ENCODE measurements at regions not wholly inside any gene's neighbourhood (a gene's known extent, or its start where the extent isn't known, plus 50 kb on each side); places are given as distances from the start of the nearest gene placed in this dataset.
A peak's percentile ranks its signal among the peaks of the same experiment; 100 is the strongest.
"Not testable (repeated sequence)": the region's sequence is repeated elsewhere in the genome, so short reads cannot be mapped to it uniquely, and the experiment has no call there.

DNA sequence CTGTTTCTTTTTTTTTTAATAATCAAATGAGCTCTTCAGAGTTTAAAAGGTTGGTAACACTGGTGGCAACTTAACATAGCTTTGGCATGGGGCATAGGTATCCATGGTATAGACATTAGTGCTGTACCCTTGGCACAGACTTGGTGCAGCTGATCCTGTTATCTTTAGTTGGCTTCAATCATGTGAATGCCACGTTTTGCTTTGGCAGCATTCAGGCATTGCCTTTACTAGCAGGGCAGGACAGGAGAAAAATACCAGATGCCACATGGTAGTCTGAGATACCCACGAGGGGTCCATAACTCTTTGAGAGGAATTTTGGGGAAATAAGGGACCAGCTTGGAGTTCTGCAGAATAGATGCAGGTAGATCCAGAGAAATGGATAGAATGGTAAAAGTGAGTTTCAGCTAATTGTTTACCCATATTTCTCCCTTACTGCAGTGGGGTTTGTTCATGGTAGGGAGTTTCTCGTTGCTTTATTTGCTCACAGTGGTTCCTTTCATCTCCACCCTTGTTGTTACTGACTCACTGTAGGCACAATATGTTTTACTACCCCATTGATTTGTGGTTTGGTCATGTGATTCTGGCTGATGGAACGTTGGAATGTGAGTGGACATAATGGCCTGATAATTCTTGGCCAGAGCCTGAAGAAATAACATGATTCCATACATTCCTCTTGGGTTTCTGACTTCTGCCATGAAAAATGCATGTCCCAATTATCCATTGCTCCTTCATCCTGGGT, 342.7 kb downstream of the GLUD2 start:
- no peaks in the 10 kb centered on the region for H3K4me1 ChIP-seq (ENCODE audit: insufficient read depth, low read length)
- no peaks in the 10 kb centered on the region for H3K27me3 ChIP-seq (ENCODE audit: insufficient read depth, low read length)
- TF ChIP-seq, protein P1, sequence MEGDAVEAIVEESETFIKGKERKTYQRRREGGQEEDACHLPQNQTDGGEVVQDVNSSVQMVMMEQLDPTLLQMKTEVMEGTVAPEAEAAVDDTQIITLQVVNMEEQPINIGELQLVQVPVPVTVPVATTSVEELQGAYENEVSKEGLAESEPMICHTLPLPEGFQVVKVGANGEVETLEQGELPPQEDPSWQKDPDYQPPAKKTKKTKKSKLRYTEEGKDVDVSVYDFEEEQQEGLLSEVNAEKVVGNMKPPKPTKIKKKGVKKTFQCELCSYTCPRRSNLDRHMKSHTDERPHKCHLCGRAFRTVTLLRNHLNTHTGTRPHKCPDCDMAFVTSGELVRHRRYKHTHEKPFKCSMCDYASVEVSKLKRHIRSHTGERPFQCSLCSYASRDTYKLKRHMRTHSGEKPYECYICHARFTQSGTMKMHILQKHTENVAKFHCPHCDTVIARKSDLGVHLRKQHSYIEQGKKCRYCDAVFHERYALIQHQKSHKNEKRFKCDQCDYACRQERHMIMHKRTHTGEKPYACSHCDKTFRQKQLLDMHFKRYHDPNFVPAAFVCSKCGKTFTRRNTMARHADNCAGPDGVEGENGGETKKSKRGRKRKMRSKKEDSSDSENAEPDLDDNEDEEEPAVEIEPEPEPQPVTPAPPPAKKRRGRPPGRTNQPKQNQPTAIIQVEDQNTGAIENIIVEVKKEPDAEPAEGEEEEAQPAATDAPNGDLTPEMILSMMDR (IDR thresholded peaks at IDR 0.05; ENCODE audit: extremely low read depth, low read depth, low read length) = no peak
- H3K4me2 ChIP-seq (ENCODE audit: insufficient read depth, low read length) = no peak overlapping the region
- no peaks in the 10 kb centered on the region for H3K36me3 ChIP-seq (ENCODE audit: insufficient read depth, low read length)
- no peak overlapping the region for H3K4me3 ChIP-seq (ENCODE audit: insufficient read depth, low read length)
- no peak overlapping the region for H2AFZ ChIP-seq (ENCODE audit: low read length)
- no peaks in the 10 kb centered on the region for H3K9me3 ChIP-seq (ENCODE audit: low read depth, low read length)
- H3K79me2 ChIP-seq (ENCODE audit: insufficient read depth, low read length) = no peaks in the 10 kb centered on the region
- peak; percentile 11 for DNase-seq (ENCODE audit: insufficient read length, low spot score, missing footprints)
- no peaks in the 10 kb centered on the region for H4K20me1 ChIP-seq (ENCODE audit: insufficient read depth, low read length)
- H3K27ac ChIP-seq (ENCODE audit: low read depth, low read length) = no peak overlapping the region

GRCh38 chrX:121405826-121406225, 358.4 kb downstream of the GLUD2 start:
- Histone ChIP-seq H3K27me3 (ENCODE audit: insufficient read depth, low read length) (no peaks in the 10 kb centered on the region), H3K27ac (ENCODE audit: low read depth, low read length) (no peak overlapping the region), H4K20me1 (ENCODE audit: insufficient read depth, low read length) (no peaks in the 10 kb centered on the region), H3K4me3 (ENCODE audit: insufficient read depth, low read length) (no peak overlapping the region), H2AFZ (ENCODE audit: low read length) (no peak overlapping the region), H3K79me2 (ENCODE audit: insufficient read depth, low read length) (no peaks in the 10 kb centered on the region), H3K36me3 (ENCODE audit: insufficient read depth, low read length) (no peaks in the 10 kb centered on the region), H3K9me3 (ENCODE audit: low read depth, low read length) (no peaks in the 10 kb centered on the region), H3K4me2 (ENCODE audit: insufficient read depth, low read length) (no peak overlapping the region), H3K4me1 (ENCODE audit: insufficient read depth, low read length) (no peaks in the 10 kb centered on the region)
- no peak for DNase-seq (ENCODE audit: insufficient read length, low spot score, missing footprints)
- TF ChIP-seq, protein P1 (IDR thresholded peaks at IDR 0.05; ENCODE audit: extremely low read depth, low read depth, low read length) = no peak

DNA sequence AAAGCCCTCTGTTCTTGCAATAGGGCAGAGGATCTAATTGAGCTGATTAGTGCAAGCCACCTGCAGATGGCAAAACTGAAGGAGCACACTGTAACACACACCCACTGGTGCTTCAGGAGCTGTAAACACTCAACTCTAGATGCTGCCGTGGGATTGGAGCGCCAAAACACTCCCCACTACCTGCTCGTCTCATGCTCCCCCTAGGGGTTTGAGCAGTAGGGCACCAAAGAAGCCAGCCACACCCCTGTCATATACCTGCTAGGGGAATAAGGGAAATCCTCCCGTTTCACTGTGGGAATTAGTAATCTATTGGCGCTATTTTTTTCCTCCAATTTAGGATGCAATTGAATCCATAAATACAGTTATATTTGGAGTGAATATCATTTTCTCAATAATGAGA, 360.2 kb downstream of the GLUD2 start:
- Histone ChIP-seq H3K4me3 (ENCODE audit: insufficient read depth, low read length) (no peak overlapping the region), H4K20me1 (ENCODE audit: insufficient read depth, low read length) (no peaks in the 10 kb centered on the region), H3K27ac (ENCODE audit: low read depth, low read length) (no peak overlapping the region), H3K36me3 (ENCODE audit: insufficient read depth, low read length) (no peaks in the 10 kb centered on the region), H3K27me3 (ENCODE audit: insufficient read depth, low read length) (no peaks in the 10 kb centered on the region), H3K4me2 (ENCODE audit: insufficient read depth, low read length) (no peak overlapping the region), H2AFZ (ENCODE audit: low read length) (no peak overlapping the region), H3K9me3 (ENCODE audit: low read depth, low read length) (no peaks in the 10 kb centered on the region), H3K79me2 (ENCODE audit: insufficient read depth, low read length) (no peaks in the 10 kb centered on the region), H3K4me1 (ENCODE audit: insufficient read depth, low read length) (no peaks in the 10 kb centered on the region)
- DNase-seq (ENCODE audit: insufficient read length, low spot score, missing footprints) = no peak
- TF ChIP-seq, protein P1 (IDR thresholded peaks at IDR 0.05; ENCODE audit: extremely low read depth, low read depth, low read length) = no peak

- DNase-seq (ENCODE audit: insufficient read length, low spot score, missing footprints); H3K36me3 ChIP-seq (ENCODE audit: insufficient read depth, low read length); H3K4me2 ChIP-seq (ENCODE audit: insufficient read depth, low read length); H3K4me1 ChIP-seq (ENCODE audit: insufficient read depth, low read length); H3K27ac ChIP-seq (ENCODE audit: low read depth, low read length); H4K20me1 ChIP-seq (ENCODE audit: insufficient read depth, low read length); H3K79me2 ChIP-seq (ENCODE audit: insufficient read depth, low read length); H3K4me3 ChIP-seq (ENCODE audit: insufficient read depth, low read length); H3K9me3 ChIP-seq (ENCODE audit: low read depth, low read length); H2AFZ ChIP-seq (ENCODE audit: low read length); H3K27me3 ChIP-seq (ENCODE audit: insufficient read depth, low read length): not testable (repeated sequence)
Observed at GRCh38 chrX:121431514-121431913, 384.1 kb downstream of the GLUD2 start.

All from osteoblast (primary cell).